PC-3 (cell line): ENCODE measurements at regions not wholly inside any gene's neighbourhood (a gene's known extent, or its start where the extent isn't known, plus 50 kb on each side); places are given as distances from the start of the nearest gene placed in this dataset.

Experiments used
- ATAC-seq: fragments of 200-7000 bp; cut with Tn5 transposase; 2 replicates; pipeline ENCODE4 v1.9.1; 2020; ENCODE audit warnings: mild to moderate bottlenecking, moderate library complexity
- BruUV-seq: library from RNA; stranded (reverse); fragments of 400-500 nt; replicated peaks from 2 replicates; lab custom pipeline; 2021; lab: Mats Ljungman, UMichigan
- CTCF ChIA-PET: fragments of 300-600 bp; sonication (Branson Sonifier 250); formaldehyde crosslinking; loops from one replicate; lab custom pipeline; 2022; ENCODE audit warnings: antibody characterized with exemption; lab: Charles Lee
- POLR2A ChIA-PET: fragments of 300-600 bp; sonication (Branson Sonifier 250); formaldehyde crosslinking; loops from one replicate; lab custom pipeline; 2022; ENCODE audit warnings: antibody characterized with exemption; ENCODE audit not compliant: unreplicated experiment; lab: Charles Lee
- DNase-seq: peaks from one replicate; pipeline ENCODE4 v3.0.0-alpha.2; 2015
- H2AFZ ChIP-seq: fragments of 300-600 bp; sonication (generic); 2 replicates; pipeline ENCODE4 v1.6.0; 2016; ENCODE audit warnings: antibody characterized with exemption, low read length
- H3F3A ChIP-seq: fragments of 300-600 bp; sonication (generic); one replicate; pipeline ENCODE4 v1.6.0; 2017; ENCODE audit warnings: antibody characterized with exemption, low read length, control low read depth, mild to moderate bottlenecking; ENCODE audit not compliant: unreplicated experiment
- H3K27ac ChIP-seq: fragments of 300-600 bp; sonication (generic); 2 replicates; pipeline ENCODE4 v1.5.1; 2016; ENCODE audit warnings: mild to moderate bottlenecking, low read length
- H3K27me3 ChIP-seq: fragments of 300-600 bp; sonication (generic); 2 replicates; pipeline ENCODE4 v1.6.1; 2016; ENCODE audit warnings: low read length, mixed read lengths
- H3K36me3 ChIP-seq: fragments of 300-600 bp; sonication (generic); 2 replicates; pipeline ENCODE4 v1.6.1; 2016; ENCODE audit warnings: low read depth, mixed run types, low read length, mixed read lengths
- H3K4me1 ChIP-seq: fragments of 300-600 bp; sonication (generic); 2 replicates; pipeline ENCODE4 v1.5.1; 2016; ENCODE audit warnings: low read length; ENCODE audit not compliant: insufficient read depth
- H3K4me2 ChIP-seq: fragments of 300-600 bp; sonication (generic); 2 replicates; pipeline ENCODE4 v1.6.0; 2016; ENCODE audit warnings: low read length
- H3K4me3 ChIP-seq: fragments of 300-600 bp; sonication (generic); 2 replicates; pipeline ENCODE4 v1.5.1; 2016; ENCODE audit warnings: mild to moderate bottlenecking, low read length, mixed read lengths
- H3K79me2 ChIP-seq: fragments of 300-600 bp; sonication (generic); 2 replicates; pipeline ENCODE4 v1.6.1; 2017; ENCODE audit warnings: low read length, mixed read lengths
- H3K9ac ChIP-seq: fragments of 300-600 bp; sonication (generic); 2 replicates; pipeline ENCODE4 v1.6.0; 2016; ENCODE audit warnings: mild to moderate bottlenecking, low read length
- H3K9me2 ChIP-seq: fragments of 300-600 bp; sonication (generic); replicated peaks from 2 replicates; pipeline ENCODE4 v1.6.1; 2016; ENCODE audit warnings: mixed run types, low read length, mixed read lengths
- H3K9me3 ChIP-seq: fragments of 300-600 bp; sonication (generic); 2 replicates; pipeline ENCODE4 v1.6.1; 2016; ENCODE audit warnings: low read length, mixed read lengths
- H4K20me1 ChIP-seq: fragments of 300-600 bp; sonication (generic); 2 replicates; pipeline ENCODE4 v1.6.1; 2016; ENCODE audit warnings: low read length, mixed read lengths
- CTCF ChIP-seq: fragments of 300-600 bp; sonication (generic); conservative IDR thresholded peaks from 2 replicates; pipeline ENCODE4 v1.5.1; 2017; ENCODE audit warnings: antibody characterized with exemption, low read depth, mild to moderate bottlenecking, low read length
- EZH2 ChIP-seq: fragments of 300-600 bp; sonication (generic); IDR thresholded peaks from one replicate; pipeline ENCODE4 v1.6.1; 2017; ENCODE audit warnings: antibody characterized with exemption, mild to moderate bottlenecking, low read length; ENCODE audit not compliant: unreplicated experiment
- EZH2phosphoT487 ChIP-seq: fragments of 300-600 bp; sonication (generic); IDR thresholded peaks from 2 replicates; pipeline ENCODE4 v1.6.1; 2018; ENCODE audit warnings: mild to moderate bottlenecking, antibody characterized with exemption, low read length, borderline replicate concordance
- intact Hi-C: fragments of 100-400 bp; cut with micrococcal nuclease; formaldehyde crosslinking; loops from 2 replicates; pipeline ENCODE4 v1.9.0; 2023

- no peak overlapping the region for H3K4me3 ChIP-seq
- H3K9me3 ChIP-seq, result no peaks in the 10 kb centered on the region
- CTCF ChIA-PET, result no interaction called here
- peak overlapping the region; percentile 19; the same call in 1 of the 2 replicates for H2AFZ ChIP-seq
- no peak for TF ChIP-seq EZH2
- peak overlapping the region; percentile 49 for H3K9ac ChIP-seq
- POLR2A ChIA-PET, result interaction anchor here (0.6 kb wide), 1 partner anchor 112 kb away, joined by 5 read pairs; no protein-coding TSS in a partner anchor
- H4K20me1 ChIP-seq, result no peaks in the 10 kb centered on the region
- peak overlapping the region; percentile 56 for H3K4me2 ChIP-seq
- peak; percentile 86 for DNase-seq
- peak overlapping the region; percentile 91 for H3K27ac ChIP-seq
- TSS peak; percentile 91 for BruUV-seq
- intact Hi-C loops, result loop anchor here (1.0 to 5.0 kb wide), 3 partner anchors 9 to 279 kb away; no protein-coding TSS in a partner anchor
- ATAC-seq, result peak; percentile 58
- no peaks in the 10 kb centered on the region for H3K9me2 ChIP-seq
- H3K36me3 ChIP-seq, result no peaks in the 10 kb centered on the region
- no peaks in the 10 kb centered on the region for H3K27me3 ChIP-seq
- H3K79me2 ChIP-seq, result no peaks in the 10 kb centered on the region
- peaks cover 10% of the 10 kb centered on the region for H3F3A ChIP-seq
- peaks cover 50% of the 10 kb centered on the region for H3K4me1 ChIP-seq
Observed at GRCh38 chr1:208928349-208929010, 655.0 kb upstream of the CAMK1G start.

- TF ChIP-seq EZH2phosphoT487, result no peak
- TF ChIP-seq EZH2, result no peak
- TF ChIP-seq CTCF, result no peak
- Histone ChIP-seq H2AFZ (no peak overlapping the region), H3K9ac (peak overlapping the region; percentile 49), H3K36me3 (no peaks in the 10 kb centered on the region), H3K9me2 (no peaks in the 10 kb centered on the region), H3K4me1 (peaks cover 56% of the 10 kb centered on the region), H3K4me2 (peak overlapping the region; percentile 56), H3K79me2 (no peaks in the 10 kb centered on the region), H3K9me3 (no peaks in the 10 kb centered on the region), H3K27me3 (no peaks in the 10 kb centered on the region), H3K4me3 (no peak overlapping the region), H3F3A (peaks cover 13% of the 10 kb centered on the region), H3K27ac (peak overlapping the region; percentile 91), H4K20me1 (no peaks in the 10 kb centered on the region)
- ChIA-PET CTCF (no interaction called here), POLR2A (no interaction called here)
- no TSS peak for BruUV-seq
- peak; percentile 88 for ATAC-seq
- DNase-seq, result peak; percentile 97
- intact Hi-C loops, result loop anchor here (1.0 to 5.0 kb wide), 3 partner anchors 10 to 278 kb away; no protein-coding TSS in a partner anchor
Observed at GRCh38 chr1:208929575-208929974, 653.9 kb upstream of the CAMK1G start.

- POLR2A ChIA-PET, result no interaction called here
- DNase-seq (peak; percentile 39), ATAC-seq (no peak)
- Histone ChIP-seq H3K9me3 (no peaks in the 10 kb centered on the region), H3K4me2 (no peak overlapping the region), H3K27ac (no peak overlapping the region), H3K4me1 (peaks cover 72% of the 10 kb centered on the region), H3K9ac (no peak overlapping the region), H3K27me3 (no peaks in the 10 kb centered on the region), H3K79me2 (no peaks in the 10 kb centered on the region), H4K20me1 (no peaks in the 10 kb centered on the region), H3K36me3 (no peaks in the 10 kb centered on the region), H2AFZ (no peak overlapping the region), H3K4me3 (no peak overlapping the region), H3F3A (peaks cover 22% of the 10 kb centered on the region), H3K9me2 (no peaks in the 10 kb centered on the region)
- TF ChIP-seq EZH2phosphoT487 (no peak), CTCF (no peak), EZH2 (no peak)
- intact Hi-C loops, result no loop called here
- CTCF ChIA-PET, result no interaction called here
- BruUV-seq, result no TSS peak
Observed at GRCh38 chr1:208931936-208932335, 651.6 kb upstream of the CAMK1G start.
